HG02970 (cell line): ENCODE measurements at regions not wholly inside any gene's neighbourhood (a gene's known extent, or its start where the extent isn't known, plus 50 kb on each side); places are given as distances from the start of the nearest gene placed in this dataset.
"Not testable (repeated sequence)": the region's sequence is repeated elsewhere in the genome, so short reads cannot be mapped to it uniquely, and the experiment has no call there.

Source experiments
- ATAC-seq: cut with Tn5 transposase; IDR thresholded peaks from one replicate; pipeline ENCODE4 v1.9.1; 2021; ENCODE audit warnings: mild to moderate bottlenecking, moderate library complexity, moderate number of reproducible peaks; ENCODE audit not compliant: unreplicated experiment, low FRiP score

GRCh38 chr2:89106369-89107019 is 415.0 kb downstream of the RPIA start:
- not testable (repeated sequence) for ATAC-seq

- ATAC-seq = not testable (repeated sequence)
Measured at GRCh38 chr2:89112434-89112833, 421.0 kb downstream of the RPIA start.

GRCh38 chr2:89113286-89113685 is 421.8 kb downstream of the RPIA start:
- not testable (repeated sequence) for ATAC-seq

- ATAC-seq = not testable (repeated sequence)
Measured at GRCh38 chr2:89129440-89129839, 438.0 kb downstream of the RPIA start.

GRCh38 chr2:89130665-89131308 is 439.3 kb downstream of the RPIA start:
- ATAC-seq = not testable (repeated sequence)

- not testable (repeated sequence) for ATAC-seq
Measured at GRCh38 chr2:89142959-89143358, 451.5 kb downstream of the RPIA start.

GRCh38 chr2:89145342-89145741 is 453.9 kb downstream of the RPIA start:
- ATAC-seq = not testable (repeated sequence)

GRCh38 chr2:89148256-89148655 is 456.8 kb downstream of the RPIA start:
- ATAC-seq = not testable (repeated sequence)

GRCh38 chr2:89151699-89152098 is 460.2 kb downstream of the RPIA start:
- not testable (repeated sequence) for ATAC-seq

GRCh38 chr2:89152501-89152900 is 461.0 kb downstream of the RPIA start:
- ATAC-seq = not testable (repeated sequence)

- not testable (repeated sequence) for ATAC-seq
Measured at GRCh38 chr2:89153210-89153609, 461.7 kb downstream of the RPIA start.

- ATAC-seq = not testable (repeated sequence)
Measured at GRCh38 chr2:89154247-89154682, 462.8 kb downstream of the RPIA start.

- not testable (repeated sequence) for ATAC-seq
Measured at GRCh38 chr2:89160306-89160705, 468.8 kb downstream of the RPIA start.

- not testable (repeated sequence) for ATAC-seq
Measured at GRCh38 chr2:89161626-89162025, 470.2 kb downstream of the RPIA start.

- ATAC-seq = not testable (repeated sequence)
Measured at GRCh38 chr2:89170506-89171173, 479.2 kb downstream of the RPIA start.

GRCh38 chr2:89171174-89171519 is 479.7 kb downstream of the RPIA start:
- ATAC-seq = not testable (repeated sequence)

- ATAC-seq = not testable (repeated sequence)
Measured at GRCh38 chr2:89177004-89177403, 485.5 kb downstream of the RPIA start.

GRCh38 chr2:89182221-89182620 is 490.7 kb downstream of the RPIA start:
- not testable (repeated sequence) for ATAC-seq

GRCh38 chr2:89184746-89185145 is 493.3 kb downstream of the RPIA start:
- not testable (repeated sequence) for ATAC-seq

- not testable (repeated sequence) for ATAC-seq
Measured at GRCh38 chr2:89195636-89196251, 504.3 kb downstream of the RPIA start.

- ATAC-seq = not testable (repeated sequence)
Measured at GRCh38 chr2:89196719-89197118, 505.2 kb downstream of the RPIA start.
